Dermis blood vessel endothelial cell (primary cell): ENCODE measurements at regions not wholly inside any gene's neighbourhood (a gene's known extent, or its start where the extent isn't known, plus 50 kb on each side); places are given as distances from the start of the nearest gene placed in this dataset.
A peak's percentile ranks its signal among the peaks of the same experiment; 100 is the strongest.

Experiments
- DNase-seq: peaks from one replicate; pipeline ENCODE4 v3.0.0; 2010

DNA sequence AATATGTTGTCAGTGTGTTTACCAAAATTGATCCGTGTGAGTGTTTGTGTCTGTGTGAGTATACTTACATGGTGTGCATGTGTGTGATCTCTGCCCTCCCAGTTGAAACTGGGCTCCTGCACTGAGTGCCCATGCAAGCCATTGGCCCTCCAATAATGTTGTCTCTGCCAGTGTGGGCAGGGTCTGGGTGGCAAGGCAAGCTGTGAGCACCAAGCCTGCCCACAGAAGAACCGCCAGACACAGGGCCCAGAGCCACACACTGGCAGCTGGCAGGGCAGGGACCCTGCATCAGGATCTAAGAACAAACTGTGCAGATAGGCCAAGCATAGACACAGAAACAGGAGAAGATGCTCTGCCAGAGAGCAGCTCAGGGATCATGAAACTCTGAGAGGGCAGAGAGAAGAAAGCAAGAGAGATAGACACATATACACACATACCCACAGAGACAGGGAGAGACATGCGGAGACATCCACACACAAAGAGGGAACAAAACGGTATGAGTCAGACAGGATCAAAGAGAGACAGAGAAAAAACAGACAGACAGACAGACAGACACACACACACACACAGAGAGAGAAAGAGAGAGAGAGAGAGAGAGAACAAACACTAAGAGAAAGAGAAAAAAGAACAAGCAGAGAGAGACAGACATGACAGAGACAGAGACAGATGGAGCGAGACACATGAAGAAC, 555.0 kb downstream of the MID1IP1 start:
- no peak for DNase-seq

DNA sequence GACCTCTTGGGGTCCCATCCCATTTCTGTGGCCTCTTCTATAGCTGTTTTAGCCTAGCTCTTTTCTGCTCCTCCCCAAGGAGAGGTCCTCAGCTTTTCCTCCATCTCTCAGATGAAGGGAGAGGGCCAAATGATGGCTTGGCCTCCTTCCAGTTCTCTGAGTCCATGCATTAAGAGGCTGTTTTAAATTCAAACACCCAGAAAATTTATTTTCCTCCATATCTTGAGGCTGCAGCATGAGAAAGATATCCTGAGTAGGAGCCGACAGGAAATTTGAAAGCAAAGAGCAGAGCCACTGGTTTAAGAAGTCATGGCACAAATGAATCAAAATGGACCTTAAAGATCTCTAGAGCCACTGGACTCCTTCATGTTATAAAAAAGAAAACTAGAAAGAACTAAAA, 558.8 kb downstream of the MID1IP1 start:
- no peak for DNase-seq

DNA sequence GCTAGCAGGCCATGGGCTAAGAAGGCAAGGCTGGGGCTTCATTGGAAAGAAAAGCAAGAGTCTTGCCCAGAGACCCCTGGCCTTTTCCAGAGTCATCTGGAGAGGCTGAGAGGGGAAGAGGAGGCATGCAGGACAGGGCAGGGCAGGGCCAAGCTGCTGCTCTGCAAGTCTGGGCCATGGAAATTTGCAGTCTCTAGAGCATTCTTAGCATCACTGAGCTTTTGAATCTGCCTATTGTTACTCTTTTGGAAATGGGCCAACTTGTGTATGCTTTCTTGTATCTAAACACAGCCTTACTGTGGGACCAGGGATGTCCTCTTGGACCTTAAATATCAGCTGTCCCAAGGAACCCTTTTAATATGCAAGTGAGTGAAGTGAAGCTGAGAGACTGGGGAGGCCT, 560.5 kb downstream of the MID1IP1 start:
- DNase-seq: peak; percentile 3

DNA sequence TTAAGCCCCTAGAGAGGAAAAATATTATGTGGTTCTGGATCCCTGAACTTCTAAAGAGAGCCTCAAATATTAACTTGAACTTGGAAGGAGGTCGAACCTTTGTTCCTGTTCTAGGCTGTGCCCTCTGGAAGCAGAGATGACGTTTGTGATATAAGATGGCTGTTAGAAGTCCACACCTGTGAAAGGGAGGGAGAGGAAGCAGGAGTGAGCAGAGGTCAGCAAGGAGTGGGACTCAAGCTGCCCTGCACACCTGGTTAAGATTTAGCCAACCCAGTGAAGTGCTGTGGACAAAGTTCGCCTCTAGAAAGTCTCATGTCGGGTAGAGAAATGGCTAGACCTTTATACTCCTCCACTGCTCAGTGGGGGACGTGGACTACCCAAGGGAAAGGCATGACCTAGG, 566.2 kb downstream of the MID1IP1 start:
- DNase-seq: no peak

DNA sequence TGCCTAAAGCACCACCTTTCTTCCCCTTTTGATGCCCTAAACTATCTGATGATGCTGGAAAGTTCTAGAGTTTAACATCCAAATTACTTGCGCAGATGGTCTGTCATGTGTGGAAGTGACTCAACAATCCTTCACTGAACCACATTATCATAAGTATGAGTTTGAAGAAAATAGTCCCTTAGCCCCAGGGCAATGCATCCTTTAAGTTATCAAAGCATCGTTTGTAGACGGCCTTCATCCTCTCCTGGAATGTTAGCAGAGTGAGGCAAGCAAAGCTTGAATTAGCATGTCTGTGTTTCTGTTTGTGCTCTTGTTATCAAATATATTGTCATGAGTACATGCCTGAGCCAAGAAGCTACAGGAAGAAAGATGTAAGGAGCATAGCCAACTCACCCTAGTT, 570.9 kb downstream of the MID1IP1 start:
- no peak for DNase-seq

DNA sequence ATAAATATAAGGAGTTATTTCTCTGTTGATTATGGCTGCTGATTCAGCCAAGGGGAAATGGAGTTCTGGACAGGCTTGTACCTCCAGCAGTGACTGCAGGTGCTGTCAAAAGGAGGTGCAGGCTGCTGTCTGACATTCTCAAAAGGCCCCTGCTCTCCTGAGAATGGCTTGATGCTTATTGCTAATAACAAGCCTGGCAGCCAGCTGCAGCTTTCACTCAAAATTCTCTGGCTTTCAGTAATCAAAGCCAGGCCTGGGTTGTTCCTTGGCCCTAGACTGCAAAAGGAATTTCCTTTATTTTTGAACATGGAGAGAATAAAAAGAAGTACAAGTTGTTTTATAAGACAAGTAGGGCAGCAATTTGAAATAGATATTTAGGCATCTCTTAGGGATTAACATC, 575.9 kb downstream of the MID1IP1 start:
- no peak for DNase-seq

DNA sequence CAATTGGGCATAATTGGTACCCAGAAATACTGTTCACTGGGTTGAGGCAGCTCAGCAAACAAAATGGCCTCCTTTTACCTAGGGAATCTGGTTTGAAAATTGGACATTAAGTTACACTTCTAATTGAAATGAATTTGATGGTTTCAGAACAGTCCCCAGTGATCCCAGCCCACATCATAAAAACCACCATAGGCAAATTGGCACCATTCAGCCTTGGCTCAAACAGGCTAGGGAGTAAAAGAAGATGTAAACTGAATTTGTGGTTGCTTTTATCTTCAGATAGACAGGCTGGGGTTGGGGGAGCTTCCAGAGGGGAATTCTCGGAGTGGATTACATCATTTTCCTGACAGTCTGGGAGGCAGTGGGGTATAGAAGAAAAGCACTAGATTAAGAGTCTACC, 576.5 kb downstream of the MID1IP1 start:
- no peak for DNase-seq

DNA sequence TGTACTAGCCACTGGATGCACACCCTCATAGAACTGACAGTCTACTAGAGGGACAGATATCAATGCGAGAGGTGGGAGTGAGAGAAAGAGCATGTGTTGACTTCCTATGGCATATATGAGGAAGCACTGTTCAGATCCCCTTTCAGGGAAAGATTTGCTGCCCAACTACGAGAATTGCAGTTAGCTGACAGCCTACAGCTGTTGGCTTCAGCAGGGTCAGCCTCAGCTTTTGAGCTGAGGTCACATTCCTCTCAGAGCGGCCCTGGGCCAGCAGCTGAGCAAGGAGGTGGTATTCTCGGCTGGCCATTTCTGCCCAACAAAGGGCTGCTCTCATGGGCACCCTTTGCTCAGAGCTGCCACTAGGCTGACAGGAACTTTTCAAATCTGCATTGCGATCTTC, 580.2 kb downstream of the MID1IP1 start:
- no peak for DNase-seq

DNA sequence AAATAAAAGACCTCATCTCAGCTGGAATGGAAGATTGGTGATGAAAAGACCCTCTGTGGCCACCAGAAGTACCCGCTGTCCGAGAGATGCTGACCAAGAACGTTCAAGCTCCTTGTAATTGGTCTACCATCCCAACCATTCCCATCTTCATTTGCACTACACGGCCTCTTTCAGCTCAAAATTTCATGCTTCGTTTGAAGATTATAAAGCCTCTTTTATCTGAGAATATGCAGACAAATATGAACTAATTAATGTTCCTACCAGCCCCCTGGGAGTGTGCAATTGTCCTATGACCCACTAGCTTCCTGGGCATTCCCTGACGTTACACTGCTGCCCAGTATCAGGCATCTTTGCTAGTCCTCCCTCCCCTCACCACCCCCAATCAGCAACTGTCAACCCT, 583.7 kb downstream of the MID1IP1 start:
- no peak for DNase-seq

DNA sequence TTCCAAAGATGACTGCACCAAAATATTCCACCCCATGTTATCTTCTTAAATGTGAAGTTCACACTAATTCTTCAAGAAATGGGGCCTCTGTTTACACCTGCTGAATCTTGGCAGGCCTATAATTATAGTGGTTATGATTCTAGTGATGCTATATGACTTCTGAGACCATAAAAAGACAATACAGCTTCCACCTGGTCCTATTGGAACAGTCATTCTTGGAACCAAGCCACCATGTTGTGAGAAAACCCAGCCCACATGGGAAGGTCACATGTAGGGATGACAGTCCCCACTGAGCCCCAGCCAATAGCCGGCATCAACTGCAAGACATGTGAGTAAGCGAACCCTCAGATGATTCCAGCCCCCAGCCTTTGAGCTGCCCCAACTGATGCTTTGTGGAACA, 587.5 kb downstream of the MID1IP1 start:
- no peak for DNase-seq

DNA sequence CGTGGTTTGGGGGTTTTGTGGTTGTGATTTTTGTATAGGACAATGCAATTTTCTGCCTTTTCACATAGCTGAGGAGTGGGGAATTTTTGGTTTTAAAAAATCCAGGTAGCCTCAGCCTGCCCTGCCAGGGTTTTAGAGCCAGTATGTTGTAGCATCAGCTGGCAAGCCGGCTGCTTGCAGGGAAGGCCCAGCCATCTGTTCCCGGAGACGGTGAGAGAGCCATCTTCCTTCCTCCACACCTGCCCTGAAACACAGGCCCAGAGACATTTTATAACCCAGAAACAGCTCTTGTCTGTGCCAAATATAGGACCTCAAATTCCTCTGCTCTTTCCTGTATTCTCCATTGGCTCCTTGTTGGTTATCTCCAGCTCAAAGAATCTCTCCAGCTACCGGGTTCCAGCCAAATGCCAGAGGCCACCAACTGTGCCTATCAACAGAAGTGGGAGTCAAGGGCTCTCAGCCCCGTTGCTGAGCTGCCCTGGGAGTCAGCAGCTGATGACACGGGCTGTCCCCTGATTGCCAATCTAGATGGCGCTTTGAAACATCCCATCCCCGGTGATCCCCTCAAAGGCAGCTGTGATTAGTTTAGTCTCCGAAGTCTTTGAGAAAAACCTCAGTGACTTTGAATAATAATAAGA, 595.2 kb downstream of the MID1IP1 start:
- DNase-seq: no peak

DNA sequence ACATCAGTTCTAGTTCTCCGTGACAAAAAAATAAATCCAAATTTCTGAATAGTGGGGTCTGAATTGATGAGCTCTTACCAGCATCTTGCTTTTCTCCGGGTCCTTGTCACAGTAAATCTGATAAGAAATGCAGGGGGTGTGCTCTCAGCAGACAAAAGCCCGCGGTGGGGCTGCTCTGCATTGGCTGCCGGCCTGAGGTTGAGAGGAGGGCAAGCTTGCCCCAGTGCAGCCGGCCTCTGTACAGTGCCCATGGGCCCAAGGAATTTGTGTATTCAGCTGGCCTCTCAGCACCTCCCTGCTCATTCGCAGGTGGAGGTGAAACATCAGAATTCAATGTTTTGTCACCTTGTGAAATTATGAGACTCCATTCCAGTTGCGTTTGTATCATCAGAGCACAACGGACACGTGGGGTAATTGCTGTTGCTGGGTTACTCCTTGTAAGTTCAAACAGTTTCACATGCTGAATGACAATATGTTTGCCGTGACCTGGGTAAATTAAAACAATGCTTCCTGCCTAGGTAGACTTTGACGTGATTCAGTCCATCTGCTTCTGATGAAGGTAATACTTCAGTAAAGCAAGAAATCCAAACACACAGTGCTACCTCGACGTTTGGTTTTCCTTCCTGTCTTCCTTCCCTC, 596.4 kb downstream of the MID1IP1 start:
- no peak for DNase-seq

DNA sequence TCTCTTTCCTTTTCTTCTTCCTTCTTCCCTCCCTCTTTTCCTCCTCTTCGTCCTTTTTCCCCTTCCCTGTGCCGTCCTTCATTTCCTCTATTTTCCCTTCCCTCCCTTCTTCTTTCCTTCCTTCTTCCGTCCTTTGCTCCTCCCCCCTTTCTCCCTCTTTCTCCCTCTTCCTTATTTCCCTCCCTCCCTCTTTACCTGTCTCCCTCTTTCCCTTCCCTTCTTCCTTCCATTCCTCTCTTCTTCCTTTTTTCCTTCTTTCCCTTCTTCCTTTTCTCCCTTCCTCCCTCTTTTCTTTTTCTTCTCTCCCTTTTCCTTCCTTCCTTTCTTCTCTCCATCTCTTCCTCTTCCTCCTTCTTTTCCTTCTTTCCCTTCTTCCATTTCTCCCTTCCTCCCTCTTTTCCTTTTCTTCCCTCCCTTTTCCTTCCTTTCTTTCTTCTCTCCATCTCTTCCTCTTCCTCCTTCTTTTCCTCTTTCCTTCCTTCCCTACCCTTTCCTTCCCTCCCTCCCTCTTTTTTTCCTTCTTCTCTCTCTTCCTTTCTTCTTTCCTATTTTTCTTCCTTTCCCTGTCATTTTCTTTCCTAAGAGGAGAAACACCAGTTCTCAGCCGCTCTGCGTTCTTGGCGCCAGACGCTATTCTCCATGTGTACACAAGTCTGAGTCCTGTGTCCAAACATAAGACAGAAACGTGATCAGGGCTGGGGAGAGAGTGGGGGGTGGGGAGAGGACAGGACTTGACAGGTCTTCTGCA, 597.1 kb downstream of the MID1IP1 start:
- no peak for DNase-seq

DNA sequence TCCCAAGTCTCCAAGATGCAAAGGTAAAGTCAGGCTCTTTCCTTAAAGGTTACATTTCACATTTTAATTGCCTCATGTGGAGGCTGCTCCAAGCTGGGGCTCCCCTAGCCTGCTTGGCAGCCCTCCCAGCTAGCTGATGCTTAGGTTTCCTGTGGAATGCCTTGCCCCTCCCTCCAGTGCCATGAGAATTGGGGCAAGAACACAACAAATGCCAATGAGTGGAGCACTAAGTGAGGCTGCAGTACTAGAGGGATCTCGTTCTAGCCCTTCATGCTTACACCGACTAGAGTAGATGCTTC, 597.7 kb downstream of the MID1IP1 start:
- peak; percentile 0 for DNase-seq

DNA sequence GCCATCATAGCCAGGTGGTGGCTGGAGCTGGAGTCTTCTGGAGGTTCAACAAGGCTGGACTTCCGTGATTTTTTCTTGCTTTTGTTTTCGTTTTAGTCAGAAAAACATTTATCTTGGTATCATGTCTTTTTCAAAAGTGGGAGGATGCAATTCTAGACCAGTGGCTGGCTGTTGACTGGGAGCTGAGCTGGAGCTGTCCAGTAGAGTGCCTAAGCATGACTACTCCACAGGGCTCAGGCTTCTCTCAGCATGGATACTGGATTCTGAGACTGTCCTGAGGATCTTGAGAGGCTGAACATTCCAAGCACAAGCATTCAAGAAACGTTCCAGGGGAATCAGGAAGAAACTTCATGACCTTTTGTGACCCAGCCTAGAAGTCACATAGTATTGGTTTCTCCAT, 598.1 kb downstream of the MID1IP1 start:
- peak; percentile 1 for DNase-seq

DNA sequence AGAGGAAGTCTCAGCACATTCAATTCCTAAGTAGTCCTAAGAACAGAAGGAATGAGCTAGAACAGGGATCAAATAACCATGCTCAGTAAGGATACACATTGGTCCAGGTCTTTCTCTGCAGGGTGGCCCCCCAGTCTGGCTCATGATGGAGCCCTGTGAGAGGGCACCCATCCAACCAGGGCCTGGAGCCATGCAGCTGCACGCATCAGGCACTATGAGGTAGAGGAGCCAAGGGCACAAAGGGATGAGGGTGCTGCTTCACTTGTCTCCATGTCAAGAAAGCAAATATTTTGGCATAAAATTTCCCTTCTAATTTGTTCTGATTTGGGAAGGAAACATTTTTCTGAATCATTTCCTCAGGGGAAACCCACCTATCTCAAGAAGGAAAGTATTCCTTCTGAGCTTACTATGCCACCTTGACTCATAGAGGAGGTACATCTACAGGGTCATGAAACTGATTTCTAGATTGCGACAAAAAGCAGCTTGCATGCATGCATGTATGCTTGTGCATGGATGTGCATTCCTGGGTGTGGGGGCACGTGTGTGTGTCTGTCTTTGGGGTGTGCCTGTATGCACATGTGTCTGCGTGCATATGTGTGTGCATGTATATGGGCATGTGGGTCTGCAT, 600.3 kb downstream of the MID1IP1 start:
- DNase-seq: no peak

DNA sequence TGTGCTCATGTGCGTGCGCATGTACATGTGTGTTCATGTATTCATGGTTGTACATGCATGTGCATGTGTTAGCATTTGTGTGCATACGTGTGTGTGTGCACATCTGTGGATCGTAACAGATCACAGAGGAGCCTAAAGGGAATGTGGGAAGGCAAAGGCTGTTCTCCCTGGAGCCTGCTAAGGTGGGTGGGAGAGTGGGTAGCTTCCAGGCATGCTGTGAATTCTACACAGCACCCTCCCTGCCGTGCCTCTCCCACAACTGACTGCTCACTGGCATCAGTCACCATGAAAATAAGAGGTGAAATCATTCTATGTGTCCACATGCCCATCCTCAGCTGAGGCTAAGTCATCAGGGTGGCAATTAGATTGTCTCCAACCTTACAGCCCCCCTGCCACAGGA, 600.9 kb downstream of the MID1IP1 start:
- DNase-seq: no peak

DNA sequence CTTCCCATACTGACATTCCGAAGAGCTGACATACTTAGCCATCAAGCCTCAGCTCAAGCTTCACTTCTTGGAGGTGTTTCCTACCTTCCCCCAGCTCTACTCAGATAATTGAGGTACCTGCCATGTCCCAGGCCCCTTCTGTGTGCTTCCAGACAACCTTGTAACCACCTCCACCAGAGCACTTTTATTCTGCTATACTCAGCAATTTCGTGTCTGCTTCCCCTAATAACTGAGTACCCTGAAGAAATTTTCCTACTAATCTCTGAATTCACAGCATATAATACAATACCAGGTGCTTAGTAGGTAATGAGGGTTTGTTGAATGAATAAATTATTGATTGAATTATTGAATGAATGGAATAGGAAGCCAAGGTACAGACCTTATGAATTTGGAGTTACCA, 605.5 kb downstream of the MID1IP1 start:
- no peak for DNase-seq

DNA sequence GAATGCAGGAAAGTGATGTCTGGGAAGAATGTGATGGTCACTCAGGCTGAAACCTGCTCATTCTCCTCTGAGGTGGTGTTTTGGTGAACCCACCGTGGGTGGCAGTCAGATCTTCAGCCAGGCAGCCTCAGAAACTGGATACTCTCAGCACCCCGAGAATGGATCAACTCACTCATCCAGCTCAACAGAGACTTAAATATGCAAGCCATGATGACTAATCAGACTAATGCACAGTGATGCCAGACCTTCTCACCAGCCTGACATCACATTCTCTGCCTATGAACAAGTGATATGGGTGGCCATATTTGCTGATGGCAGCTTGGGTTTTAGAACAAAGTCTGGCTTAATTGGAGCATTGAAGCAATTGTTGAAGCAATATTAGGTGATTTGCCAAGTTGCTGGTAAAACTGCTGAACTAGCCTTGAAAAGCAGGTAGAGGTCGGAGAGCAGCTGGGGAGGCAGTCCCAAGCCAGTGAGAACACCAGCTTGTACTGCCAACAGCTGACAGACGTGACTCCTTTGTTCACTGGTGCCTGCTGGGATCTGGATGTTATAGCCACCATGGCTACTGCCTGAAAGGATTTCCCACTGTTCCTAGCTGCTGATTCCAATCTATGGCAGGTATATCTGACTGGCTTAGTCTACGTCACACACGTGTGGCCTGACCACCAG, 608.1 kb downstream of the MID1IP1 start:
- no peak for DNase-seq

DNA sequence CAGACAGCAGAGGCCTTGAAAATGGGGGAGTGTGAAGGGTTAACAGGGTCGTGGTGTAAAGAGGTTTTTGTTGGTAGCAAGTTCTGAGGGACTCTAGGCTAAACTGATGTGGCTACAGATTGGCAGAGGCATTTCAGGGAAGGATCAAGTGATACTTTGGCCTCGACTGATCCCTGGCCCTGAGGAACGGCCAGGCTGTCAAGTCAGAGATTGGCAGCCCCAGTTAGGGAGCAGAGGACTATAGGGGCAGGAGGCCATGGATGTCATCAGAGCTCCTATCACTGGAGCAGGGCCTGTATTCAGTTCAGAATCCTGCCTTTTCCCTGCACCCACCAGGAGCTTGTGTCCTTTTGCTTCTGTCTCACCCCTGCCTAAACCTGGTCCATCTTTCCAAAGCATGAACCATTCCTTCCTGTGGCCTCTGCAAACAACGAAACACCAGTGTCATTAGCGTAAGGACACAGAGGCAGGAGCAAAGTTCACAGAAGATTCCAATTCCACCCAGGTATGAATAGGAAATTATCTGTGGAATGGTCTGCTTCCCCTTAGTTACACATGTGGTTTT, 613.1 kb downstream of the MID1IP1 start:
- DNase-seq: no peak

DNA sequence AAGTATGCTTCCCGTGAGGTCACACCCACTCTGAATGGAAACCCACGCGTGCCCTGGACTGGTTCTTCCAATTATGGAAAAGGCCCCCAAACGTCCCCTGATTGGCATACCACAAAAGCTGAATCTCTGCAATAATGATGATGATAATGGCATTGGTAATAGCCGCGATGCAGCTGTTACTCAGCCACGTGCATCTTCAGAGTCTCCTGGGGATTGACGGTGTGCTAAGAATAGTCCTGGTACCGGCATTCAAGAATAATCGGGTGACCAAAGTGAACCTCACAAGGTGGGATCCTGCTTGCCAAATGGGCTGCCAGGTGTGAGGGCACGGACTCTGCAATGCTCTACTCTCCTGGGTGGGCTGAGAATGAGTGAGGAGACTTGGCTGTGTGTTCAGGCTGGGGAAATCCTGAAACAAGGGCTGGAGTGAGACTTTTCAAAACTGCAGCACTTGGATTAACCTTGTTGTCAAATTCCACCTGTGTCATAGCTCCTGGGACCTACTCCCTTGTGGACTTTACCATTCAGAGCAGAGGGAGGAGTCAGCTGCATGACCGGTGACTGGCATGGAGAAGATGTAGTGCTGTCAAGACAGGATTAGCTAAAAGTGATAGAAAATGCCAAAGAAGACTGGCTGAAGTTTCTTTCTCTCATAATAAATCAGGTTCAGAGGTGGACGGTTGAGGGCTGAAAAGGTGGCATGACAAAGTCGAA, 615.4 kb downstream of the MID1IP1 start:
- no peak for DNase-seq

DNA sequence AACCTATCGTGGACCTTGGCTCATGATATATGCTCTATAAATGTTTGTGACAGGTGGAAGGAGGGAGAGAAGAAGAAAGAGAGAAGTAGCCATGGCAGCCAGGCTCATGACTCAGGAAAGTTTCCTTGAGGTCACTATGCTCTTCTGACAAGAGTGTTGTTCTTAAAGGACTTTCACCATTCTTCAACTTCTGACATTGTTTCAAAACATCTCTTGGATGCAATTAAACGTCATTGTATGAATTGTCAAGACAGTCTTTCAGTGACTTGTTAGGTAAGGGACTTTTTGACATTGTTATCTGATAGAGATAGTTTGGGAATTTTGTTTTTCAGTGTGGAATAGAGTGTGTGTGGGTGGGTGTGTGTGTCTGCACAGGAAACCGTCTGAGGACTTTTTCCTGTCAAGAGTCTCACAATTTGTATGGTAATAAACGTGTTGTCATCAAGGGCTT, 617.0 kb downstream of the MID1IP1 start:
- peak; percentile 43 for DNase-seq
